ENCODE measurements at regions not wholly inside any gene's neighbourhood (a gene's known extent, or its start where the extent isn't known, plus 50 kb on each side); places are given as distances from the start of the nearest gene placed in this dataset.

GRCh38 chr2:239824046-239824694 is 201.0 kb downstream of the NDUFA10 start:
- TF ChIP-seq CTCF (IDR thresholded peaks at IDR 0.05) (peak; percentile 41), EZH2 (IDR thresholded peaks at IDR 0.05) (no peak), EZH2phosphoT487 (IDR thresholded peaks at IDR 0.05) (no peak)

Measured in neural progenitor cell (in vitro differentiated cells).